Psoas muscle (tissue), 7 donors: ENCODE measurements at regions not wholly inside any gene's neighbourhood (a gene's known extent, or its start where the extent isn't known, plus 50 kb on each side); places are given as distances from the start of the nearest gene placed in this dataset.

Source experiments
- ATAC-seq, 4 donors: fragments of 200-7000 bp; cut with Tn5 transposase; one replicate each; pipeline ENCODE4 v1.9.1; 2020; ENCODE audit warnings: moderate library complexity in 3 of 4, mild to moderate bottlenecking in 2 of 4
- DNase-seq, 2 donors: peaks; one replicate each; pipeline ENCODE4 v3.0.0-alpha.2; 2020
- H3K27ac ChIP-seq: fragments of 200-600 bp; one replicate; pipeline ENCODE4 v1.8.0; 2022
- H3K27me3 ChIP-seq, 3 donors: fragments of 200-600 bp in 1 of 3; one replicate each; pipeline versions ENCODE4 v1.6.1 to v1.8.0; 2013 to 2022; ENCODE audit warnings: low read length in 2 of 3, mild to moderate bottlenecking in 2 of 3, moderate library complexity in 1 of 3; ENCODE audit not compliant: insufficient read depth in 3 of 3
- H3K36me3 ChIP-seq, 2 donors: fragments of 200-600 bp in 1 of 2; one replicate each; pipeline versions ENCODE4 v1.6.1 to v1.8.0; 2013 to 2022; ENCODE audit warnings: low read depth in 1 of 2, mild to moderate bottlenecking in 1 of 2, moderate library complexity in 1 of 2; ENCODE audit not compliant: insufficient read depth in 1 of 2
- H3K4me1 ChIP-seq: fragments of 200-600 bp; one replicate; pipeline ENCODE4 v1.8.0; 2022
- H3K4me3 ChIP-seq: fragments of 200-600 bp; one replicate; pipeline ENCODE4 v1.8.0; 2022; ENCODE audit warnings: mild to moderate bottlenecking
- H3K9me3 ChIP-seq: fragments of 200-600 bp; one replicate; pipeline ENCODE4 v1.8.0; 2022
- CTCF ChIP-seq: fragments of 200-600 bp; IDR thresholded peaks from one replicate; pipeline ENCODE4 v1.8.0; 2022; ENCODE audit warnings: antibody characterized with exemption
- WGBS, 3 donors: extraction: QIAGEN DNeasy Blood & Tissue Kit; methylation state at CpG; one replicate each; pipeline versions ENCODE4 v1.1.6 to v1.1.7; 2013; 5-methylcytosine and 5-hydroxymethylcytosine counted together
- intact Hi-C, 2 donors: fragments of 100-400 bp; cut with DNase I; formaldehyde crosslinking; loops; one replicate each; pipeline versions ENCODE4 v1.11.0 to v1.14.2; 2022
- donor health status: healthy with polysubstance abuse.
- donor health status: DM: no; HTN: no; CAD: no; lungs with moderate emphysema.
- donor health status: Bipolar disorder and iron deficiency.
- donor health status: healthy.
- donor health status: DM: yes; HTN: yes; CAD: no.
- donor health status: DM: no; HTN: no; CAD: no.
- donor health status: DM: yes; HTN: yes; CAD: no.

GRCh38 chr20:7571101-7571500, 369.2 kb downstream of the HAO1 start:
- DNase-seq (no peak), ATAC-seq (no peak)
- H3K27ac ChIP-seq = no peak overlapping the region
- no peaks in the 10 kb centered on the region for H3K4me1 ChIP-seq
- no peak overlapping the region for H3K4me3 ChIP-seq
- no peaks in the 10 kb centered on the region for H3K36me3 ChIP-seq
- no peaks in the 10 kb centered on the region for H3K9me3 ChIP-seq
- 68 to 71% (median 69%) methylated on average over 3 of the region's 3 CpGs for WGBS, 3 donors
- no peak for TF ChIP-seq CTCF
- intact Hi-C loops = no loop called here
- H3K27me3 ChIP-seq = no peaks in the 10 kb centered on the region

GRCh38 chr20:7571521-7572055, 368.7 kb downstream of the HAO1 start:
- H3K4me3 ChIP-seq = no peak overlapping the region
- DNase-seq (no peak), ATAC-seq (no peak)
- WGBS, 3 donors = 68 to 72% (median 69%) methylated on average over 5 of the region's 5 CpGs
- no peaks in the 10 kb centered on the region for H3K27me3 ChIP-seq
- no peaks in the 10 kb centered on the region for H3K9me3 ChIP-seq
- no peaks in the 10 kb centered on the region for H3K36me3 ChIP-seq
- TF ChIP-seq CTCF = no peak
- H3K4me1 ChIP-seq = no peaks in the 10 kb centered on the region
- intact Hi-C loops = no loop called here
- no peak overlapping the region for H3K27ac ChIP-seq

- H3K4me1 ChIP-seq = no peaks in the 10 kb centered on the region
- TF ChIP-seq CTCF = no peak
- intact Hi-C loops = no loop called here
- ATAC-seq (no peak), DNase-seq (no peak)
- H3K27me3 ChIP-seq = no peaks in the 10 kb centered on the region
- H3K9me3 ChIP-seq = no peaks in the 10 kb centered on the region
- no peak overlapping the region for H3K4me3 ChIP-seq
- H3K27ac ChIP-seq = no peak overlapping the region
- no peaks in the 10 kb centered on the region for H3K36me3 ChIP-seq
- 66 to 75% (median 67%) methylated on average over 3 of the region's 3 CpGs for WGBS, 3 donors
Measured at GRCh38 chr20:7579888-7580287, 360.4 kb downstream of the HAO1 start.

- H3K4me1 ChIP-seq = no peaks in the 10 kb centered on the region
- H3K4me3 ChIP-seq = no peak overlapping the region
- no peak for ATAC-seq
- no peaks in the 10 kb centered on the region for H3K27me3 ChIP-seq
- no peak for TF ChIP-seq CTCF
- H3K27ac ChIP-seq = no peak overlapping the region
- intact Hi-C loops = no loop called here
- H3K9me3 ChIP-seq = no peaks in the 10 kb centered on the region
- H3K36me3 ChIP-seq = no peaks in the 10 kb centered on the region
- 78 to 81% (median 79%) methylated on average over 6 of the region's 6 CpGs for WGBS, 3 donors
- DNase-seq = no peak
Measured at GRCh38 chr20:7585126-7585679, 355.1 kb downstream of the HAO1 start.

- no peak overlapping the region for H3K27ac ChIP-seq
- no peak for DNase-seq
- TF ChIP-seq CTCF = no peak
- no peaks in the 10 kb centered on the region for H3K36me3 ChIP-seq
- no peak for ATAC-seq
- intact Hi-C loops = no loop called here
- no peak overlapping the region for H3K4me3 ChIP-seq
- no peaks in the 10 kb centered on the region for H3K27me3 ChIP-seq
- H3K9me3 ChIP-seq = no peaks in the 10 kb centered on the region
- 51 to 85% (median 63%) methylated on average over 1 of the region's 1 CpG for WGBS, 3 donors
- no peaks in the 10 kb centered on the region for H3K4me1 ChIP-seq
Measured at GRCh38 chr20:7586481-7586880, 353.8 kb downstream of the HAO1 start.
